ENCODE measurements at regions not wholly inside any gene's neighbourhood (a gene's known extent, or its start where the extent isn't known, plus 50 kb on each side); places are given as distances from the start of the nearest gene placed in this dataset.

GRCh38 chr5:144040615-144041305 is 129.7 kb downstream of the YIPF5 start:
- TF ChIP-seq ZBTB7A (IDR thresholded peaks at IDR 0.05; ENCODE audit: low read depth) (no peak), RAD21 (IDR thresholded peaks at IDR 0.05; ENCODE audit: low read depth) (no peak), TCF12 (IDR thresholded peaks at IDR 0.05; ENCODE audit: low read depth) (no peak), EGR1 (IDR thresholded peaks at IDR 0.05) (no peak)

- TF ChIP-seq YY1 (IDR thresholded peaks at IDR 0.05; ENCODE audit: low read depth) (no peak), CEBPB (IDR thresholded peaks at IDR 0.05) (no peak), EGR1 (IDR thresholded peaks at IDR 0.05) (no peak), CREB1 (IDR thresholded peaks at IDR 0.05; ENCODE audit: low read depth) (no peak), EP300 (IDR thresholded peaks at IDR 0.05; ENCODE audit: borderline replicate concordance) (no peak), TEAD4 (IDR thresholded peaks at IDR 0.05) (no peak)
Measured at GRCh38 chr5:144042156-144042555, 128.3 kb downstream of the YIPF5 start.

GRCh38 chr5:144048259-144048856 is 122.1 kb downstream of the YIPF5 start:
- TF ChIP-seq CEBPB (IDR thresholded peaks at IDR 0.05) (no peak), FOXM1 (IDR thresholded peaks at IDR 0.05; ENCODE audit: borderline replicate concordance, low read depth) (no peak), REST (IDR thresholded peaks at IDR 0.05; ENCODE audit: low read depth) (no peak), TCF12 (IDR thresholded peaks at IDR 0.05; ENCODE audit: low read depth) (no peak), EGR1 (IDR thresholded peaks at IDR 0.05) (no peak), NFIC (IDR thresholded peaks at IDR 0.05) (no peak)
- TF ChIP-seq, protein P1, sequence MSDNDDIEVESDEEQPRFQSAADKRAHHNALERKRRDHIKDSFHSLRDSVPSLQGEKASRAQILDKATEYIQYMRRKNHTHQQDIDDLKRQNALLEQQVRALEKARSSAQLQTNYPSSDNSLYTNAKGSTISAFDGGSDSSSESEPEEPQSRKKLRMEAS (IDR thresholded peaks at IDR 0.05), result no peak

- no peak for TF ChIP-seq TEAD4 (IDR thresholded peaks at IDR 0.05)
- TF ChIP-seq EP300 (IDR thresholded peaks at IDR 0.05; ENCODE audit: borderline replicate concordance), result no peak
- TF ChIP-seq ZBTB7A (IDR thresholded peaks at IDR 0.05; ENCODE audit: low read depth), result no peak
- TF ChIP-seq, protein P1 (IDR thresholded peaks at IDR 0.05), result no peak
- no peak for TF ChIP-seq CEBPB (IDR thresholded peaks at IDR 0.05)
- no peak for TF ChIP-seq TAF1 (IDR thresholded peaks at IDR 0.05; ENCODE audit: low read depth)
- no peak for TF ChIP-seq USF1 (IDR thresholded peaks at IDR 0.05)
- TF ChIP-seq YY1 (IDR thresholded peaks at IDR 0.05; ENCODE audit: low read depth), result no peak
- TF ChIP-seq FOXM1 (IDR thresholded peaks at IDR 0.05; ENCODE audit: borderline replicate concordance, low read depth), result no peak
- TF ChIP-seq CREB1 (IDR thresholded peaks at IDR 0.05; ENCODE audit: low read depth), result no peak
- TF ChIP-seq NFIC (IDR thresholded peaks at IDR 0.05), result no peak
- TF ChIP-seq TCF12 (IDR thresholded peaks at IDR 0.05; ENCODE audit: low read depth), result no peak
- TF ChIP-seq REST (IDR thresholded peaks at IDR 0.05; ENCODE audit: low read depth), result no peak
- no peak for TF ChIP-seq RAD21 (IDR thresholded peaks at IDR 0.05; ENCODE audit: low read depth)
- TF ChIP-seq EGR1 (IDR thresholded peaks at IDR 0.05), result no peak
Measured at GRCh38 chr5:144060598-144060997, 109.9 kb downstream of the YIPF5 start.

DNA sequence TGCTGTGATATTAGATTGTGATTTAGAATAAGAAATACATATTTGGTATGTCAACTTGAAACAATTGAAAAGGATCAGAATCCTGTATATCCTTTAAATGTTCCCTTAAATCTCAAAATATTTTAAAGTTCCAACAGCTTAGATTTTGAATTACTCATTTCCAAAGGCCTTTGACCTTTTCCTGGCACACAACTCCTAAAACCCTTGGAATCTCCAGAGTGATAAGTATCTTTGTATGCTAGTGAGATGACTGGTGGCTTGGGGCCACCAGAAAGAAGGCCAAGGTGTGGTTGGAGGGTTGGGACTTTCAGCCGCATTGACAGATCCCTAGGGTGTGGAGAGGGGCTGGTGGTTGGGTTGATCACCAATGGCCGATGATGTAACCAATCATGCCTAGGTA is 104.7 kb downstream of the YIPF5 start:
- TF ChIP-seq TEAD4 (IDR thresholded peaks at IDR 0.05) (no peak), TAF1 (IDR thresholded peaks at IDR 0.05; ENCODE audit: low read depth) (no peak), REST (IDR thresholded peaks at IDR 0.05; ENCODE audit: low read depth) (no peak), CREB1 (IDR thresholded peaks at IDR 0.05; ENCODE audit: low read depth) (no peak), ZBTB7A (IDR thresholded peaks at IDR 0.05; ENCODE audit: low read depth) (no peak), YY1 (IDR thresholded peaks at IDR 0.05; ENCODE audit: low read depth) (no peak), USF1 (IDR thresholded peaks at IDR 0.05) (no peak), CEBPB (IDR thresholded peaks at IDR 0.05) (no peak)

Measured in Ishikawa (cell line).